Subcutaneous abdominal adipose tissue (tissue), 5 donors: ENCODE measurements at regions not wholly inside any gene's neighbourhood (a gene's known extent, or its start where the extent isn't known, plus 50 kb on each side); places are given as distances from the start of the nearest gene placed in this dataset.

ENCODE experiments used
- H3K27ac ChIP-seq: one replicate; pipeline ENCODE4 v1.7.0; 2013; ENCODE audit warnings: low read depth, mild to moderate bottlenecking, inconsistent platforms, low read length, moderate library complexity
- H3K27me3 ChIP-seq, 5 donors: one replicate each; pipeline ENCODE4 v1.7.0; 2013; ENCODE audit warnings: low read length in 5 of 5, inconsistent platforms in 1 of 5; ENCODE audit not compliant: control insufficient read depth in 5 of 5, insufficient read depth in 4 of 5
- H3K36me3 ChIP-seq, 5 donors: one replicate each; pipeline ENCODE4 v1.7.0; 2013; ENCODE audit warnings: low read length in 5 of 5; ENCODE audit not compliant: control insufficient read depth in 5 of 5, insufficient read depth in 5 of 5
- H3K4me1 ChIP-seq, 5 donors: one replicate each; pipeline ENCODE4 v1.7.0; 2013; ENCODE audit warnings: low read length in 5 of 5, mild to moderate bottlenecking in 3 of 5, moderate library complexity in 1 of 5; ENCODE audit not compliant: control insufficient read depth in 5 of 5, insufficient read depth in 5 of 5
- H3K4me3 ChIP-seq, 5 donors: one replicate each; pipeline ENCODE4 v1.7.0; 2013; ENCODE audit warnings: low read length in 5 of 5, low read depth in 1 of 5
- H3K9ac ChIP-seq, 5 donors: one replicate each; pipeline ENCODE4 v1.7.0; 2013; ENCODE audit warnings: low read length in 5 of 5, mild to moderate bottlenecking in 4 of 5, moderate library complexity in 3 of 5
- H3K9me3 ChIP-seq, 5 donors: one replicate each; pipeline ENCODE4 v1.7.0; 2013; ENCODE audit warnings: low read length in 5 of 5; ENCODE audit not compliant: control insufficient read depth in 5 of 5
- donor health status: healthy.
- donor health status: healthy.
- donor health status: healthy.
- donor health status: healthy.
- donor health status: healthy.

- Histone ChIP-seq H3K9ac (no peak overlapping the region), H3K36me3 (no peaks in the 10 kb centered on the region), H3K27ac (peak overlapping the region; percentile 12)
Observed at GRCh38 chr1:184890539-184890973, 83.8 kb downstream of the NIBAN1 start.

GRCh38 chr1:184889902-184890301, 84.4 kb downstream of the NIBAN1 start:
- Histone ChIP-seq H3K27ac (peak overlapping the region; percentile 39), H3K9me3 (no peaks in the 10 kb centered on the region), H3K36me3 (no peaks in the 10 kb centered on the region), H3K27me3 (no peaks in the 10 kb centered on the region), H3K4me3 (no peak overlapping the region), H3K9ac (no peak overlapping the region), H3K4me1 (no peaks in the 10 kb centered on the region)

More at GRCh38 chr1:184890539-184890973, 83.8 kb downstream of the NIBAN1 start:
- no peak overlapping the region for H3K4me3 ChIP-seq
- H3K27me3 ChIP-seq = no peaks in the 10 kb centered on the region
- no peaks in the 10 kb centered on the region for H3K4me1 ChIP-seq
- no peaks in the 10 kb centered on the region for H3K9me3 ChIP-seq

- Histone ChIP-seq H3K9me3 (no peaks in the 10 kb centered on the region), H3K4me3 (no peak overlapping the region), H3K4me1 (no peaks in the 10 kb centered on the region), H3K27ac (peak overlapping the region; percentile 39), H3K27me3 (no peaks in the 10 kb centered on the region), H3K36me3 (peaks cover 0 to 2% (median 0%) of the 10 kb centered on the region in 5 donors), H3K9ac (no peak overlapping the region)
Observed at GRCh38 chr1:184889166-184889565, 85.1 kb downstream of the NIBAN1 start.

- H3K9ac ChIP-seq = no peak overlapping the region
- H3K36me3 ChIP-seq = peaks cover 0 to 2% (median 0%) of the 10 kb centered on the region in 5 donors
- no peaks in the 10 kb centered on the region for H3K27me3 ChIP-seq
- H3K9me3 ChIP-seq = no peaks in the 10 kb centered on the region
- H3K27ac ChIP-seq = no peak overlapping the region
- H3K4me1 ChIP-seq = no peaks in the 10 kb centered on the region
- H3K4me3 ChIP-seq = no peak overlapping the region
Observed at GRCh38 chr1:184888505-184888904, 85.8 kb downstream of the NIBAN1 start.

- Histone ChIP-seq H3K4me1 (peaks cover 0 to 4% (median 0%) of the 10 kb centered on the region in 5 donors), H3K36me3 (peaks cover 0 to 2% (median 0%) of the 10 kb centered on the region in 5 donors), H3K27ac (no peak overlapping the region), H3K9ac (no peak overlapping the region), H3K9me3 (no peaks in the 10 kb centered on the region), H3K4me3 (no peak overlapping the region), H3K27me3 (no peaks in the 10 kb centered on the region)
Observed at GRCh38 chr1:184882957-184883815, 91.1 kb downstream of the NIBAN1 start.

GRCh38 chr1:184881941-184882913, 92.1 kb downstream of the NIBAN1 start:
- H3K27ac ChIP-seq = no peak overlapping the region
- H3K27me3 ChIP-seq = no peaks in the 10 kb centered on the region
- H3K4me3 ChIP-seq = no peak overlapping the region
- no peak overlapping the region for H3K9ac ChIP-seq
- H3K4me1 ChIP-seq = peaks cover 0 to 4% (median 0%) of the 10 kb centered on the region in 5 donors
- no peaks in the 10 kb centered on the region for H3K9me3 ChIP-seq
- H3K36me3 ChIP-seq = peaks cover 0 to 2% (median 0%) of the 10 kb centered on the region in 5 donors

GRCh38 chr1:184879876-184880557, 94.3 kb downstream of the NIBAN1 start:
- H3K4me1 ChIP-seq = peaks cover 0 to 4% (median 0%) of the 10 kb centered on the region in 5 donors
- H3K27ac ChIP-seq = no peak overlapping the region
- H3K9ac ChIP-seq = no peak overlapping the region
- H3K9me3 ChIP-seq = no peaks in the 10 kb centered on the region
- H3K4me3 ChIP-seq = no peak overlapping the region
- H3K36me3 ChIP-seq = peaks cover 0 to 2% (median 0%) of the 10 kb centered on the region in 5 donors
- H3K27me3 ChIP-seq = no peaks in the 10 kb centered on the region

GRCh38 chr1:184878602-184879001, 95.7 kb downstream of the NIBAN1 start:
- Histone ChIP-seq H3K27ac (no peak overlapping the region), H3K4me1 (peaks cover 0 to 4% (median 0%) of the 10 kb centered on the region in 5 donors), H3K4me3 (no peak overlapping the region), H3K27me3 (no peaks in the 10 kb centered on the region), H3K36me3 (no peaks in the 10 kb centered on the region), H3K9me3 (no peaks in the 10 kb centered on the region), H3K9ac (no peak overlapping the region)

GRCh38 chr1:184878002-184878401, 96.3 kb downstream of the NIBAN1 start:
- Histone ChIP-seq H3K36me3 (no peaks in the 10 kb centered on the region), H3K9ac (no peak overlapping the region), H3K4me3 (no peak overlapping the region), H3K4me1 (peaks cover 0 to 4% (median 0%) of the 10 kb centered on the region in 5 donors), H3K27ac (no peak overlapping the region), H3K9me3 (no peaks in the 10 kb centered on the region), H3K27me3 (no peaks in the 10 kb centered on the region)
